ENCODE measurements at regions not wholly inside any gene's neighbourhood (a gene's known extent, or its start where the extent isn't known, plus 50 kb on each side); places are given as distances from the start of the nearest gene placed in this dataset.

GRCh38 chr12:61857968-61858367 lies 402.2 kb upstream of the USP15 start:
- ATAC-seq, result no peak
- Histone ChIP-seq H3K4me3 (no peak overlapping the region), H3K9me3 (no peaks in the 10 kb centered on the region), H3K27ac (no peak overlapping the region), H3K36me3 (replicated peaks in 1 of 2; ENCODE audit: insufficient read depth in 1 of 2, low read depth in 2 of 2) (no peaks in the 10 kb centered on the region), H3K4me1 (no peaks in the 10 kb centered on the region), H3K27me3 (no peaks in the 10 kb centered on the region)
- DNase-seq, result no peak
- intact Hi-C loops (cut with DNase I), result no loop called here
- WGBS, 2 donors, result 64 to 68% methylated on average over 2 of the region's 2 CpGs
- no peak for TF ChIP-seq POLR2A (IDR thresholded peaks at IDR 0.05)
- no peak for TF ChIP-seq CTCF (IDR thresholded peaks at IDR 0.05)

- no peaks in the 10 kb centered on the region for H3K9me3 ChIP-seq
- H3K4me3 ChIP-seq, result no peak overlapping the region
- no peaks in the 10 kb centered on the region for H3K4me1 ChIP-seq
- TF ChIP-seq CTCF (IDR thresholded peaks at IDR 0.05), result no peak
- no peak for TF ChIP-seq POLR2A (IDR thresholded peaks at IDR 0.05)
- no peak overlapping the region for H3K27ac ChIP-seq
- DNase-seq (no peak), ATAC-seq (no peak)
- no peaks in the 10 kb centered on the region for H3K36me3 ChIP-seq (replicated peaks in 1 of 2; ENCODE audit: insufficient read depth in 1 of 2, low read depth in 2 of 2)
- no peaks in the 10 kb centered on the region for H3K27me3 ChIP-seq
- intact Hi-C loops (cut with DNase I), result no loop called here
Observed at GRCh38 chr12:61860451-61860850, 399.8 kb upstream of the USP15 start.

- H3K27me3 ChIP-seq, result no peaks in the 10 kb centered on the region
- ATAC-seq (no peak), DNase-seq (no peak)
- no peaks in the 10 kb centered on the region for H3K36me3 ChIP-seq (replicated peaks in 1 of 2; ENCODE audit: insufficient read depth in 1 of 2, low read depth in 2 of 2)
- no peaks in the 10 kb centered on the region for H3K4me1 ChIP-seq
- TF ChIP-seq POLR2A (IDR thresholded peaks at IDR 0.05) (no peak), CTCF (IDR thresholded peaks at IDR 0.05) (no peak)
- 74 to 79% methylated on average over 2 of the region's 2 CpGs for WGBS, 2 donors
- no peak overlapping the region for H3K27ac ChIP-seq
- H3K4me3 ChIP-seq, result no peak overlapping the region
- intact Hi-C loops (cut with DNase I), result no loop called here
- no peaks in the 10 kb centered on the region for H3K9me3 ChIP-seq
Observed at GRCh38 chr12:61862986-61863385, 397.2 kb upstream of the USP15 start.

- no peak for TF ChIP-seq POLR2A (IDR thresholded peaks at IDR 0.05)
- TF ChIP-seq CTCF (IDR thresholded peaks at IDR 0.05), result no peak
- intact Hi-C loops (cut with DNase I), result no loop called here
- Histone ChIP-seq H3K27me3 (no peaks in the 10 kb centered on the region), H3K9me3 (no peaks in the 10 kb centered on the region), H3K36me3 (replicated peaks in 1 of 2; ENCODE audit: insufficient read depth in 1 of 2, low read depth in 2 of 2) (no peaks in the 10 kb centered on the region), H3K4me1 (no peaks in the 10 kb centered on the region), H3K27ac (no peak overlapping the region), H3K4me3 (no peak overlapping the region)
- DNase-seq (no peak), ATAC-seq (no peak)
- WGBS, 2 donors, result 76 to 78% methylated on average over 6 of the region's 6 CpGs
Observed at GRCh38 chr12:61863811-61864210, 396.4 kb upstream of the USP15 start.

GRCh38 chr12:61869796-61870195 lies 390.4 kb upstream of the USP15 start:
- H3K9me3 ChIP-seq, result no peaks in the 10 kb centered on the region

More at GRCh38 chr12:61869796-61870195, 390.4 kb upstream of the USP15 start:
- TF ChIP-seq POLR2A (IDR thresholded peaks at IDR 0.05) (no peak), CTCF (IDR thresholded peaks at IDR 0.05) (no peak)
- Histone ChIP-seq H3K4me1 (no peaks in the 10 kb centered on the region), H3K36me3 (replicated peaks in 1 of 2; ENCODE audit: insufficient read depth in 1 of 2, low read depth in 2 of 2) (no peaks in the 10 kb centered on the region), H3K4me3 (no peak overlapping the region), H3K27ac (no peak overlapping the region), H3K27me3 (no peaks in the 10 kb centered on the region)
- intact Hi-C loops (cut with DNase I), result no loop called here
- DNase-seq (no peak), ATAC-seq (no peak)
- 94 to 98% methylated on average over 2 of the region's 2 CpGs for whole genome bisulfite sequencing, 2 donors
